ENCODE measurements at regions not wholly inside any gene's neighbourhood (a gene's known extent, or its start where the extent isn't known, plus 50 kb on each side); places are given as distances from the start of the nearest gene placed in this dataset.

GRCh38 chrX:109943092-109943739 lies 59.7 kb upstream of the TMEM164 start:
- FAIRE-seq (no peak), DNase-seq (ENCODE audit: low read depth, low spot score) (no peak)
- Histone ChIP-seq H3K9me3 (ENCODE audit: control insufficient read depth, low read depth, low read length) (no peaks in the 10 kb centered on the region), H4K20me1 (ENCODE audit: control insufficient read depth, extremely low read depth, insufficient read depth, low read length) (no peaks in the 10 kb centered on the region), H2AFZ (ENCODE audit: control insufficient read depth, low read length) (no peak overlapping the region), H3K4me1 (ENCODE audit: control insufficient read depth, extremely low read depth, insufficient read depth, low read length) (no peaks in the 10 kb centered on the region), H3K27ac (ENCODE audit: control insufficient read depth, insufficient read depth, low read length) (no peak overlapping the region), H3K4me2 (ENCODE audit: control insufficient read depth, extremely low read depth, insufficient read depth, low read depth, low read length) (no peak overlapping the region), H3K4me3 (ENCODE audit: control insufficient read depth in 2 of 3, extremely low read depth in 1 of 3, insufficient read depth in 2 of 3, low read depth in 1 of 3, low read length in 3 of 3) (no peak overlapping the region), H3K36me3 (ENCODE audit: control insufficient read depth in 2 of 2, extremely low read depth in 1 of 2, insufficient read depth in 2 of 2, low read length in 2 of 2) (no peaks in the 10 kb centered on the region), H3K9me1 (ENCODE audit: control insufficient read depth, extremely low read depth, insufficient read depth, low read length) (no peaks in the 10 kb centered on the region), H3K9ac (ENCODE audit: control insufficient read depth, extremely low read depth, insufficient read depth, low read length) (no peak overlapping the region), H3K79me2 (ENCODE audit: control insufficient read depth, insufficient read depth, low read length) (no peaks in the 10 kb centered on the region), H3K27me3 (ENCODE audit: control insufficient read depth, extremely low read depth, insufficient read depth, low read length) (peaks cover 10% of the 10 kb centered on the region)
- TF ChIP-seq EZH2 (IDR thresholded peaks at IDR 0.05; ENCODE audit: low read length) (no peak), CTCF (optimal IDR thresholded peaks at IDR 0.05 in 1 of 3, IDR thresholded peaks at IDR 0.05 in 1 of 3, conservative IDR thresholded peaks at IDR 0.05 in 1 of 3; ENCODE audit: extremely low read depth in 1 of 3, insufficient read depth in 2 of 3, low read length in 3 of 3) (no peak)
- dilution Hi-C loops (cut with MboI; ENCODE audit: extremely low pct_ligation_motif_present, low sequenced_read_pairs), result no loop called here

- Histone ChIP-seq H2AFZ (ENCODE audit: control insufficient read depth, low read length) (no peak overlapping the region), H3K36me3 (ENCODE audit: control insufficient read depth in 2 of 2, extremely low read depth in 1 of 2, insufficient read depth in 2 of 2, low read length in 2 of 2) (no peaks in the 10 kb centered on the region), H3K9ac (ENCODE audit: control insufficient read depth, extremely low read depth, insufficient read depth, low read length) (no peak overlapping the region), H3K79me2 (ENCODE audit: control insufficient read depth, insufficient read depth, low read length) (no peaks in the 10 kb centered on the region), H3K4me3 (ENCODE audit: control insufficient read depth in 2 of 3, extremely low read depth in 1 of 3, insufficient read depth in 2 of 3, low read depth in 1 of 3, low read length in 3 of 3) (no peak overlapping the region), H4K20me1 (ENCODE audit: control insufficient read depth, extremely low read depth, insufficient read depth, low read length) (no peaks in the 10 kb centered on the region), H3K4me1 (ENCODE audit: control insufficient read depth, extremely low read depth, insufficient read depth, low read length) (no peaks in the 10 kb centered on the region), H3K27ac (ENCODE audit: control insufficient read depth, insufficient read depth, low read length) (no peak overlapping the region), H3K9me3 (ENCODE audit: control insufficient read depth, low read depth, low read length) (no peaks in the 10 kb centered on the region), H3K4me2 (ENCODE audit: control insufficient read depth, extremely low read depth, insufficient read depth, low read depth, low read length) (no peak overlapping the region), H3K9me1 (ENCODE audit: control insufficient read depth, extremely low read depth, insufficient read depth, low read length) (no peaks in the 10 kb centered on the region), H3K27me3 (ENCODE audit: control insufficient read depth, extremely low read depth, insufficient read depth, low read length) (peaks cover 10% of the 10 kb centered on the region)
- dilution Hi-C loops (cut with MboI; ENCODE audit: extremely low pct_ligation_motif_present, low sequenced_read_pairs), result no loop called here
- TF ChIP-seq CTCF (optimal IDR thresholded peaks at IDR 0.05 in 1 of 3, IDR thresholded peaks at IDR 0.05 in 1 of 3, conservative IDR thresholded peaks at IDR 0.05 in 1 of 3; ENCODE audit: extremely low read depth in 1 of 3, insufficient read depth in 2 of 3, low read length in 3 of 3), result no peak
- no peak for TF ChIP-seq EZH2 (IDR thresholded peaks at IDR 0.05; ENCODE audit: low read length)
- FAIRE-seq, result no peak
- no peak for DNase-seq (ENCODE audit: low read depth, low spot score)
Observed at GRCh38 chrX:109943740-109944092, 59.2 kb upstream of the TMEM164 start.

Measured in keratinocyte (primary cell).